ENCODE measurements at regions not wholly inside any gene's neighbourhood (a gene's known extent, or its start where the extent isn't known, plus 50 kb on each side); places are given as distances from the start of the nearest gene placed in this dataset.
"Not testable (repeated sequence)": the region's sequence is repeated elsewhere in the genome, so short reads cannot be mapped to it uniquely, and the experiment has no call there.

DNA sequence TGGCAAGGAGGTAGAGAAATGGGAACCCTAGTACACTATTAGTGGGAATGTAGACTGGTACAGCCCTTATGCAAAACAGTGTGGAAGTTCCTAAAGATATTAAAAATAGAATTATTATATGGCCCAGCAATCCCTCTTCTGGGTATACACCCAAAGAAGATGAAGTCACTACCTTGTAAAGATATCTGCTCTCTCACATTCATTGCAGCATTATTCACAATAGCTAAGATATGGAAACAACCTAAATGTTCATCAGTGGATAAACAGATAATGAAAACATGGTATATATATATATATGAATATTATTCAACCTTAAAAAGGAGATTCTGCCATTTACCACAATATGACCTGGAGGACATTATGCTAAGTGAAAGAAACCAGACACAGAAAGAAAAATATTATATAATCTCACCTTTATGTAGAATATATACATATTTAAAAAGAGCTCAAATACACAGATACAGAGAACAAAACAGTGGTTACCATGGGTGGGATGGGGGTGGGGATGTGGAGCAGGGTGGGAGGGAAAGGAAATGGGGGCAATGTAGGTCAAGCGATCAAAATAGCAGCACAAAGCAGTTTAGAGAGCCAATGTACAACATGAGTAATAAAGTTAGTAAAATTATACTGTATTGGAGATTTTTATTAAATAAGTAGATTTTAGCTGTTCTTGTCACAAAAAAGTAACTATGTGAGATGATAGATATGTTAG, 138.6 kb downstream of the SPRY1 start:
- no peaks in the 10 kb centered on the region for H3K4me1 ChIP-seq (replicated peaks)
- no peak for DNase-seq (ENCODE audit: low read depth in 1 of 2, low spot score in 2 of 2)
- H3K36me3 ChIP-seq, result no peaks in the 10 kb centered on the region
- no peak overlapping the region for H3K4me3 ChIP-seq
- H3K27ac ChIP-seq, result no peak overlapping the region
- no peaks in the 10 kb centered on the region for H3K27me3 ChIP-seq (replicated peaks)
- no peaks in the 10 kb centered on the region for H3K9me3 ChIP-seq (replicated peaks)

DNA sequence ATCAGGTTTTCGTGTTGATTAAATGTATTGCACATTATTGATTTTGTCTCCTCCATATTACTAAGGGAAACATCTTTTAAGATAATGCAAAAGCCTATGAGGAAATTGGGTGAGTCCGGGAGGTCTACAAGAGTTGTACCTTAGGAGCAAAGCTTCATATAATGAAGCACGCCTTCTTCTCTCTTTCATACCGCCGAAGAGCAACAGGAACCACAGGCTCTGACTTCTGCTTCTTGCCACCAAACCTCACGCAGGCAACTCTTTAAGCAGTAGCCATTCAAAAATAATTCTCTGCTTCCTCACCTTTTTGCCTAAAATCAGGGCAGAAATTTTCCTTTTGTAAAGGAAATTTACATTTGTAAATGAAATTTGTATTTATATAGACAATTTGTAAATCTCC, 139.6 kb downstream of the SPRY1 start:
- H3K4me3 ChIP-seq, result no peak overlapping the region
- no peak for DNase-seq (ENCODE audit: low read depth in 1 of 2, low spot score in 2 of 2)
- no peak overlapping the region for H3K27ac ChIP-seq
- no peaks in the 10 kb centered on the region for H3K4me1 ChIP-seq (replicated peaks)
- H3K36me3 ChIP-seq, result no peaks in the 10 kb centered on the region
- H3K9me3 ChIP-seq (replicated peaks), result no peaks in the 10 kb centered on the region
- H3K27me3 ChIP-seq (replicated peaks), result no peaks in the 10 kb centered on the region

DNA sequence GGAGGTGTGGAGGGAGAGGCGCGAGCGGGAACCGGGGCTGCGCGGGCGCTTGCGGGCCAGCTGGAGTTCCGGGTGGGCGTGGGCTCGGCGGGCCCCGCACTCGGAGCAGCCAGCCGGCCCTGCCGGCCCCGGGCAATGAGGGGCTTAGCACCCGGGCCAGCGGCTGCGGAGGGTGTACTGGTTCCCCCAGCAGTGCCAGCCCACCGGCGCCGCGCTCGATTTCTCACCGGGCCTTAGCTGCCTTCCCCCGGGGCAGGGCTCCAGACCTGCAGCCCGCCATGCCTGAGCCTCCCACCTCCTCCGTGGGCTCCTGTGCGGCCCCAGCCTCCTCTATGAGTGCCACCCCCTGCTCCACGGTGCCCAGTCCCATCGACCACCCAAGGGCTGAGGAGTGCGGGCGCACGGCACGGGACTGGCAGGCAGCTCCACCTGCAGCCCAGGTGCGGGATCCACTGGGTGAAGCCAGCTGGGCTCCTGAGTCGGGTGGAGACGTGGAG, 141.4 kb downstream of the SPRY1 start:
- H3K27me3 ChIP-seq (replicated peaks); H3K27ac ChIP-seq; H3K4me1 ChIP-seq (replicated peaks); H3K9me3 ChIP-seq (replicated peaks); H3K36me3 ChIP-seq; DNase-seq (ENCODE audit: low read depth in 1 of 2, low spot score in 2 of 2); H3K4me3 ChIP-seq: not testable (repeated sequence)

DNA sequence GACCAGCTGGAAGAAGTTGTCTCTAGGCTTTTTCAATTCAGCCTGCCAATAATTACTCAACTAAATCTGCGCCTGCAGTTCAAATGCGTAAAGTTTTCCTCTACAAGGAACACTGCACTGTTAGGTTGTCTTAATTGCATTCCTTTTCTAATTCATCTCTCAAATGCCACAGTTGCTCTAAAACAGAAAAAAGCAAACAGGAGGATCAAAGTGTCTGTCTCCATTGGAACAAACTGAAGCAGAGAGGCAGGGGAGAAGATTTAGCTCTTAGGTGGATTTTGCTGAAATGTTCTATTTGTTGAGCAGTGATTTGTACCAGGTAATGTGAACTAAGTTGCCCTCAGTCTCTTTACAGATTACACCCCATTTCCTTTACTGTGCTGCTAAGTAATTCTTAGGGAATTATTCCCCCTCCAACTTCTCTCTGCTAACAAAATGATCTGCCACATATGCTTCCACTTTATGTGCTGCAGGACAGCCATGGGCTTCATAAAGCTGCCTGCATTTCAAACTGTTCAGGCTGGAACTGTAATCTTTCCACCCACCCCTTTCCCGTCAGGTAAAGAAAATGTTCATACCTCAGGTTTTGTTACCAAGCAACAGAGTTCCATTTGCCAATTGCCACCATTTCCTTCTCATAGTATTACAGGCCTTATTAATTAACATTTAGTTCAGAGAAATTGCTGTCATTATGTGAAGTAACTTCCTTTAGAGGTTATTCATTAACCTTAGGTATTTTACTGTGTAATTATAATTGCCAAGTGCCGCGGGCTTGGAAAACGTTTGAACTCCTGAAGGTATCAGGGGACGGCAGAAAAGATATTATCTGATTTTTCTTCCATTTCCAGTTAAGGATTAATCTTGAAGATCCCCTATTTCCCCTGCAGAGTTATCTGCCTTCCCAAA, 149.3 kb downstream of the SPRY1 start:
- Histone ChIP-seq H3K27me3 (replicated peaks) (no peaks in the 10 kb centered on the region), H3K4me3 (no peak overlapping the region), H3K36me3 (no peaks in the 10 kb centered on the region), H3K9me3 (replicated peaks) (no peaks in the 10 kb centered on the region), H3K27ac (no peak overlapping the region), H3K4me1 (replicated peaks) (no peaks in the 10 kb centered on the region)
- no peak for DNase-seq (ENCODE audit: low read depth in 1 of 2, low spot score in 2 of 2)

DNA sequence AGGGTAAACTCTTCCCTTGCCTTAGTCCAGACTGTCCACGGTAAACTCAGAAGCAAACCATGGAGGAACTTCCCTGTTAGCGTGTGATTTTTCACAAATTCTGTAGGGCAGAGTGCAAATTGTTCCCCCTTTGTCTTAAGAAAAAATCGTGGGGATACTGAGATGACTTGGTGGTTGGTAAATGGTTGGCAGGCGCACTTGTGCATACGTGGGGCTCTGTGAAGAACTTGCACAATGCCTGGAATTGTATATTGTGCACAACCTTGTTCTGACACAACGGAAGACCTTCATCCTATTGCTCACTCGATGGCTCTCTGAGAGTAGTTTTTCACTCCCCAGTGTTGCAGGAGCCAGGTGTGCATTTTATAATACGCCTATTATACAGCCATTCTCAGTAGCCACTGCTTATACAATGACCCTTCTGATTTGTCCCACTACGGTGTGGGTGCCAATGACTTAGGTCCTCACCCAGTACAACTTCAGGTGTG, 150.0 kb downstream of the SPRY1 start:
- H3K27me3 ChIP-seq (replicated peaks), result no peaks in the 10 kb centered on the region
- no peak overlapping the region for H3K27ac ChIP-seq
- no peak for DNase-seq (ENCODE audit: low read depth in 1 of 2, low spot score in 2 of 2)
- H3K4me1 ChIP-seq (replicated peaks), result no peaks in the 10 kb centered on the region
- no peaks in the 10 kb centered on the region for H3K9me3 ChIP-seq (replicated peaks)
- no peak overlapping the region for H3K4me3 ChIP-seq
- no peaks in the 10 kb centered on the region for H3K36me3 ChIP-seq

DNA sequence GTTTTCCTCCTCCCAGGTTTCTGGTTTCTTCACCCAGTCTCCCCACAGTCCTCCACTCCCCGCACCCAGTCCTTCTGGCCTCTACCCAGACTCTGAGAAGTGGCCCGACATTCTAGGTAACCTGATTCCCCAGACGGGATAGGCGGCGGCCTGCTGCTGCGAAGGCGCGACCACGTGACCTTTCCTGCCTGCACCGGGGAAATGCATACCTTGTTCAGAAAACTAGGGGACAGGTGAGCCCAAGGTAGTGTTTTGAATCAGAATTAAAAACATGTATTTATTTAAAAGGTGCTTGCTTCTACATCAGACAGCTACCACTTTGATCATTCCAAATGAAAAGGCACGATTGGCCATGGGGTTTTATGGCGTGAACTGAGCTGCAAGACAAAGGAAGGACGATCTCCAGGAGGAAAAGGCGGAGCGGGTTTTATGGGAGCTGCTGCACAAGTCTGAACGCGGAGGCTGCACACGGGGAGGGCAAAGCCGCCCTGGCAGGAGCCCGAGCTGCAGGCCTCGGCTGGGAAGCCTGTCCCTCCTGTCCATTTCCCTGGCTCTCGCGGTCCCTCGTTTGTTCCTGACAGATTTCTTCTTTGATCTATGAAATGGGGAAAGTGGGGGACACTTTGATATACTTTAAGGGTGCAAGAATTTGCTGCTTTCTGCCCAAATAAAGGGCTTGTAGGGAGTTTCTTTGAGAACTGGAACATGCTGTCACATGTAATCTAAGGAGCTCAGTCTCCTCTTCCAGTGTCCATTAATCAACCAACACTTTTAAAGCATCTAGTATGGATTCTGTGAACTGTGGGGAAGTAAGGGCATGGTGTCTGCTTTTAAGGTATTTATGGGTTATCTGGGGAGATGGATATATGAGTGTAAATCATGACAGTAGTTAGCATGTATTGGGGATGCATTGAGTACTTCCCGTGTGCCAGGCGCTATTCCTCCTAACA, 150.9 kb downstream of the SPRY1 start:
- DNase-seq (ENCODE audit: low read depth in 1 of 2, low spot score in 2 of 2), result no peak
- no peaks in the 10 kb centered on the region for H3K4me1 ChIP-seq (replicated peaks)
- H3K27me3 ChIP-seq (replicated peaks), result no peaks in the 10 kb centered on the region
- no peaks in the 10 kb centered on the region for H3K36me3 ChIP-seq
- no peaks in the 10 kb centered on the region for H3K9me3 ChIP-seq (replicated peaks)
- no peak overlapping the region for H3K4me3 ChIP-seq
- no peak overlapping the region for H3K27ac ChIP-seq

DNA sequence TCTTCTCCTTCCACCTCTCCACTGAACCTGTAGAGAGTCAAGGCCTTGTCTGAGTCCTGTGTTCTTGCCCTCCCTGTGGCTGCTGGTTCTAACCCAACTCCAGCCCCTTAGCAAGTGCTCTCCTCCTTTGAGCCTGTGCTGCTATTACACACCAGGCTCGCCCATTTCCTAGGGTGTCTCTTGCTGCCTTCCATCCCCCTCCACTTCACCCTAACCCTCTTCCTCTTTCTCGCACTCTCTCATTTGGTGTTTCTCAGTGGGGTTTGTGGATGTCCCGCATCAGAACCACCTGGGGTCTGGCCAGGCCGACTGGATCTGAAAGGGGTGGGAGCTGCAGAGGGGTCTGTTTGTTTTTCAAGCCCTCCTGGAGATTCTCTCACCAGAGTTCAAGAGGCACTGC, 156.7 kb downstream of the SPRY1 start:
- no peaks in the 10 kb centered on the region for H3K36me3 ChIP-seq
- H3K4me3 ChIP-seq, result no peak overlapping the region
- no peaks in the 10 kb centered on the region for H3K9me3 ChIP-seq (replicated peaks)
- peaks cover 16% of the 10 kb centered on the region for H3K4me1 ChIP-seq (replicated peaks)
- no peak for DNase-seq (ENCODE audit: low read depth in 1 of 2, low spot score in 2 of 2)
- no peak overlapping the region for H3K27ac ChIP-seq
- H3K27me3 ChIP-seq (replicated peaks), result no peaks in the 10 kb centered on the region

DNA sequence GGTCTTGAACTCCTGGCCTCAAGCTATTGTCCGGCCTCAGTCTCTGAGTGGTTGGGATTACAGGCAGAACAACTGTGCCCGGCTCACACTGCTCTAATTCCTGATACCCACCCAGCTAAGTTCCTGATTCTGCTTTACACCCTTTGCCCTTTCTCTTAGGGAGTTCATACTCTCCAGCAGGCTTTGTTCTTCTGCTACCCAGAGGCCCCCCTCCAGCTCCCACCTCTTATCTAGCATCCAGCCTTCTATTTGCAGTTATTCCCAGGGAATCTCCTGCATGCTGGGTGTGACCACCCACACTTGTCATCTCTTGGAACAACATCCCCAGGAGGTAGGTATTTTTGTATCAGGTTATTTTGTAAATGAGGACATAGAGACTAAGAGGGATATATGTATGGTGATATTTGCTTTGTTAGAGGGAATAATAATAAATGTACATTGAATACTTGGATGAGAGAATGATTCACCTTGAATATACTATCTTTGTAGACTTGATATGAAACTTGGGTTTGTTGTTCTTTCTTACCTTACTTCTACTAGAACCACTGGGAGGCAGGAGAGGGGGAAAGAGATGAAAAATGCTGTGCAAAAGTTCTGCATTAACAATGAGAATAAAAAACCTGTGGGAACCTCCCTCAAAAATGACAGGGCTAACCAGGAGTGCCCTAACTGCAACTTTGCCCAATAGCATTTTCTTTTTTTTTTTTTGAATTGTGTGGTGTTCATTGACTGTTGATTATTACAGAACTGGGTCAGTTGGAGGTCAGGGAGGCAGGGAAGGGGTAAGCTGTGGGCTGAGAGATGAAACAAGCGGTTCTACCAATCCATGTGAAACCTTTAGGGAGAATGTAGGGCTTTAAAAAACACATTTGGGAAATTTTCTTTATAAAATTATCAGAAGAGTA, 157.4 kb downstream of the SPRY1 start:
- Histone ChIP-seq H3K4me1 (replicated peaks) (peaks cover 16% of the 10 kb centered on the region), H3K36me3 (no peaks in the 10 kb centered on the region), H3K4me3 (no peak overlapping the region), H3K9me3 (replicated peaks) (no peaks in the 10 kb centered on the region), H3K27ac (no peak overlapping the region), H3K27me3 (replicated peaks) (no peaks in the 10 kb centered on the region)
- no peak for DNase-seq (ENCODE audit: low read depth in 1 of 2, low spot score in 2 of 2)

DNA sequence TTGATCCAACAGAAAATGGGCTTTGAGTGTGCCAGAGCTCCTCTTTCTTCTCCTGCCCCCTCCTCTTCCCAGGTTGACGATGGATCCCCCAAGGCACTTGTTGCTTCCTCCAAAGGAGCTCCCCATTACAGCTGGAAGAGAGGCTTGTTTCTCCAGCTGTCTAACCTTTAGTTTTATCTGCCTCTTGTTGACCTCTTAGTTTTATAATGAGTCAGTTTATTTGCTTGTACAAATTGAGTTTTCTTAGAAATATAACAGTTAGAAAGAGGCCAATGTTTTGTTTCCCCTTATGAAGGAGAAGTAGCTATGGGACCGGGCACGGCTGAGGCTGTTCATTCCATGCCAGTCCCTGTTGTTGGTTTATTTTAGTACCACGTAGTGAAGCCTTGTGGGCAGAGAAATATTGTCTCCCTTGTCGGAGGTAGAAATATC, 158.2 kb downstream of the SPRY1 start:
- H3K4me1 ChIP-seq (replicated peaks), result peaks cover 16% of the 10 kb centered on the region
- no peaks in the 10 kb centered on the region for H3K9me3 ChIP-seq (replicated peaks)
- H3K27me3 ChIP-seq (replicated peaks), result no peaks in the 10 kb centered on the region
- H3K27ac ChIP-seq, result no peak overlapping the region
- H3K4me3 ChIP-seq, result no peak overlapping the region
- no peaks in the 10 kb centered on the region for H3K36me3 ChIP-seq
- DNase-seq (ENCODE audit: low read depth in 1 of 2, low spot score in 2 of 2), result no peak

DNA sequence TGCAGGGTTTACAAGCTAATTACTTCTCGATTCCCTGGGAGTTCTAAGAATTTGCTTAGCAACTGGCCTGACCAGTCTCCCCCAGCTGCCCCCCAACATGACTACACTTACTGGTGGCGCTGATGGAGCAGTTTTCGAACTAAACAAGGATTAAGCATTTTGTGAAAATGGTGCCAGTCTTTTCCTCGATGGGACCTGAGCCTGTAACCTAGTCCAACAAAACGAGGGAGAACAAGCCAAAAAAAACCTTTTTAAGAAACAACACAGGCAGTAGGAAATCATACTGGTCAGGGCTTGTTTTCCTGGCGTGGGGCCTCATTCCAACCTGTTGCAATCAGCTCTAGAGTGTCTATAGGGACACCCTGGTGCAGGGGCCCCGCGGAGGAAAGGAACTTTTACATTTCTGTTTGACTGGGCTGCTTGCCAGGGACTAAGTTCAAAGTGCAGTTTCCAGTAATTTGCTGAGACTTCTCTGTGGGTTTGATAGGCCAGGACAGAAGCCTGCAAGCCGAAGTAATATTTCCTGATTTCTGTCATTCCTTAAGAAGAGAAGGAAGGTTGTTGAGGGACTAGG, 158.7 kb downstream of the SPRY1 start:
- Histone ChIP-seq H3K27ac (no peak overlapping the region), H3K9me3 (replicated peaks) (no peaks in the 10 kb centered on the region)
- peak; percentile 22 to 45 for DNase-seq (ENCODE audit: low read depth in 1 of 2, low spot score in 2 of 2)

DNA sequence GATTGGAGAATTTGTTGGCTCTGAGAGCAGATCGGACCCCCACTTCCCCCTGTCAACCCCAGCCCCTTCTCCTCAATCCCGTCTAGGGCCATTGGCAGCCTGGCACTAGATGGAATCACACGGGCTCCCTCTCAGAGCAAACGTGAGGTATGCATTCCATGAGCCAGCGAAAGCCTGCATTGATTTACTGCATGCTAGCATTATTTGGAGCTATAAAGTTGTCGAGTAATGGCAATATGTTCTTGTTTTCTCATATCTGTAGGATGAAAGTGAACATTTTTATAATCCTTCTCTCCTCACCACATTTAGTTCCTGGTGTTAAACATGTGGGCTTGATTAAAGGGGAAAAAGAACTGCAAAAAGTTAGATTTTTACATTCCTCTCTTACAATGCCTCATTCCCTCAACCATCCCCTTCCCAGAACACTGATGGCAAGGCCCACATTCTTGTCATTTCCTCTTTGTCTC, 159.2 kb downstream of the SPRY1 start:
- Histone ChIP-seq H3K27me3 (replicated peaks) (no peaks in the 10 kb centered on the region), H3K9me3 (replicated peaks) (no peaks in the 10 kb centered on the region), H3K27ac (no peak overlapping the region), H3K4me3 (no peak overlapping the region), H3K36me3 (no peaks in the 10 kb centered on the region), H3K4me1 (replicated peaks) (peaks cover 16% of the 10 kb centered on the region)
- peak in 1 of 2 experiments; percentile 9 for DNase-seq (ENCODE audit: low read depth in 1 of 2, low spot score in 2 of 2)

More for the DNA sequence above, 158.7 kb downstream of the SPRY1 start:
- no peaks in the 10 kb centered on the region for H3K36me3 ChIP-seq
- no peaks in the 10 kb centered on the region for H3K27me3 ChIP-seq (replicated peaks)
- H3K4me3 ChIP-seq, result no peak overlapping the region
- H3K4me1 ChIP-seq (replicated peaks), result peaks cover 16% of the 10 kb centered on the region

DNA sequence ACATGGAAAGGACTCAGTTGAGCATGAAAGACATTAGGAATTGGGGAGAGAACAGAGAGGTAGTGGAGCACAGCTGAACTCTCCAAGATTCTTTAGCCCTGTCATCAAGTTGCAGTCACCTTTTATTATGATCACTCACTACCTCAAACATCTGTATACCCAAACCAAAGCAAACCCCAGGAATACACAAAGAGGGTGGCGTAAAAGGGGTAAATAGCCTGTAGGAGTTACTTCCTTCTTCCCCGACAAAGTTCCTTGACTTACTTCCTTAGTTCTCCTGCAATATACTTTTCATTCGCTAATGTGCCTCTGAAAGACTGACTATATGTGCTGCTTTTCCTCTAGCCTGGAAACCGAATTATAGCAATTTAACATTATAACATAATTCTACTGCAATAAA, 159.9 kb downstream of the SPRY1 start:
- peaks cover 16% of the 10 kb centered on the region for H3K4me1 ChIP-seq (replicated peaks)
- no peak overlapping the region for H3K27ac ChIP-seq
- H3K36me3 ChIP-seq, result no peaks in the 10 kb centered on the region
- H3K9me3 ChIP-seq (replicated peaks), result no peaks in the 10 kb centered on the region
- no peak for DNase-seq (ENCODE audit: low read depth in 1 of 2, low spot score in 2 of 2)
- H3K27me3 ChIP-seq (replicated peaks), result no peaks in the 10 kb centered on the region
- H3K4me3 ChIP-seq, result no peak overlapping the region

Data from SJSA1 (cell line).